ENCODE measurements at regions not wholly inside any gene's neighbourhood (a gene's known extent, or its start where the extent isn't known, plus 50 kb on each side); places are given as distances from the start of the nearest gene placed in this dataset.

DNA sequence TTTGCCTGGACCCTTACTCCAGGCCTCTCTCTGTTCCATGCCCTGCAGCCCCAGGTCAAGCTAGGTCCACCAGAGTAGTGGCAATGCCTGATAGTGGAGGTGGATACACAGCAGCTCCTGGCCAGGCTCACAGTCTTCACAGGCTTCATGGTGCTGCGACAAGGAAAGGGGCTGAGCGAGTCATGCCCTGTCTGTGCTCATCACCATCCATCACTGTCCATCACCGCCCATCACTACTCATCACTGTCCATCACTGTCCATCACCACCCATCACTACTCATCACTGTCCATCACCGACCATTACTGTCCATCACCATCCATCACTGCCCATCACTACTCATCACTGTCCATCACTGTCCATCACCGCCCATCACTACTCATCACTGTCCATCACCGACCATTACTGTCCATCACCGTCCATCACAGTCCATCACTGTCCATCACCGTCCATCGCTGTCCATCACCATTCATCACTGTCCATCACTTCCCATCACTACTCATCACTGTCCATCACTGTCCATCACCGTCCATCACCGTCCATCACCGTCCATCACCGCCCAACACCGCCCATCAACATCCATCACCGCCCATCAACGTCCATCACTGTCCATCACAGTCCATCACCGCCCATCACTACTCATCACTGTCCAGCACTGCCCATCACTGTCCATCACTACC, 57.1 kb upstream of the OTOS start:
- WGBS, 4 donors, result 94 to 95% (median 95%) methylated on average over 17 of the region's 17 CpGs
- intact Hi-C loops (cut with DNase I), result no loop called here
- TF ChIP-seq CTCF (IDR thresholded peaks at IDR 0.05) (no peak), POLR2A (IDR thresholded peaks at IDR 0.05) (no peak)
- H3K4me1 ChIP-seq (replicated peaks in 1 of 2), result no peaks in the 10 kb centered on the region
- no peak overlapping the region for H3K27ac ChIP-seq
- no peaks in the 10 kb centered on the region for H3K36me3 ChIP-seq (replicated peaks in 1 of 2)
- no peaks in the 10 kb centered on the region for H3K27me3 ChIP-seq
- DNase-seq, result peak in 3 of 7 donors; percentile 6 to 28 (median 11)
- H3K9me3 ChIP-seq (replicated peaks in 1 of 3), result no peaks in the 10 kb centered on the region
- no peak overlapping the region for H3K4me3 ChIP-seq

GRCh38 chr2:240198226-240198625, 57.8 kb upstream of the OTOS start:
- intact Hi-C loops (cut with DNase I), result no loop called here
- H3K4me1 ChIP-seq (replicated peaks in 1 of 2), result no peaks in the 10 kb centered on the region
- TF ChIP-seq CTCF (IDR thresholded peaks at IDR 0.05) (no peak), POLR2A (IDR thresholded peaks at IDR 0.05) (no peak)
- no peaks in the 10 kb centered on the region for H3K9me3 ChIP-seq (replicated peaks in 1 of 3)
- no peaks in the 10 kb centered on the region for H3K36me3 ChIP-seq (replicated peaks in 1 of 2)
- peak in 3 of 7 donors; percentile 4 to 35 (median 8) for DNase-seq
- no peaks in the 10 kb centered on the region for H3K27me3 ChIP-seq
- WGBS, 4 donors, result 88 to 96% (median 91%) methylated on average over 6 of the region's 6 CpGs
- no peak overlapping the region for H3K4me3 ChIP-seq
- no peak overlapping the region for H3K27ac ChIP-seq

DNA sequence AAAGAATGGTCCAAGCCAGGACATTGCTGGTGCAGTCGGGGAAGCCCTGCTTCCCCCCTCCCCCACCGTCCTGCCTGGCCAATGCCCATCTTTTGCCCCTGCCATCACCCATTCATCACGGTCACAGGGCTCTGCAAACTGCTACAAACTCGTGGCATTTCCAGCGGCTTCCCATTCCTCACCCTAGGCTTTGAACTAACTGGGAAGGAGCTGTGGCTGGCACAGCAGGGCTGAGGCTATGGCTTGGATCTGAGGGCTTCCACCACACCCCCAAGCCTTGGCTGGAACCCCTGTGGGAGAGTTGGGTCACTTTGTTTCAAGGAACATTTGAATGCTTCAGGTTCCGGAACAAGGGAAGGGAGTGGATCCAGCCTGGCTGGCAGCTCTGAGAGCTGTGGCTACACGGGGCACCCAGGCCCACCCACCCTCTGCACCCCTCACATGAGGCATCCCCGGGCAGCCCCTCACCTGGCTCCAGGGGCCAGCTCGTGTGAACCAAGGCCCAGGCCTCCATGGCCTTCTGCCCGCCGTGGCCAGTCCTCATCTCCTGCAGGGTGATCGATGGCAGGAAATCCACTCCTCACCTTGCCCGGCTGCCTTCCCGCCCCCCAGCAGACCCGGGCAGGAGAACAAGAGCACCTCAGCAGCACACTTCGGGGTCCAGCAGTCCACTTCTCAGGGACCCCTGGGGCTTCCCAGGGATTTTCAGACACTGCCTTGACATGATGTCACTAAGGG, 58.8 kb upstream of the OTOS start:
- intact Hi-C loops (cut with DNase I), result no loop called here
- Histone ChIP-seq H3K4me1 (replicated peaks in 1 of 2) (no peaks in the 10 kb centered on the region), H3K27ac (no peak overlapping the region), H3K4me3 (no peak overlapping the region), H3K9me3 (replicated peaks in 1 of 3) (no peaks in the 10 kb centered on the region), H3K27me3 (no peaks in the 10 kb centered on the region), H3K36me3 (replicated peaks in 1 of 2) (no peaks in the 10 kb centered on the region)
- TF ChIP-seq POLR2A (IDR thresholded peaks at IDR 0.05), result no peak
- TF ChIP-seq CTCF (IDR thresholded peaks at IDR 0.05), result no peak
- peak in 3 of 7 donors; percentile 8 to 25 (median 9) for DNase-seq
- WGBS, 4 donors, result 75 to 90% (median 85%) methylated on average over 6 to 16 of the region's 16 CpGs

GRCh38 chr2:240200230-240201051, 60.0 kb upstream of the OTOS start:
- 49 to 66% (median 61%) methylated on average over 12 to 24 of the region's 24 CpGs for WGBS, 4 donors
- Histone ChIP-seq H3K27me3 (no peaks in the 10 kb centered on the region), H3K27ac (no peak overlapping the region), H3K4me3 (no peak overlapping the region), H3K9me3 (replicated peaks in 1 of 3) (no peaks in the 10 kb centered on the region), H3K4me1 (replicated peaks in 1 of 2) (no peaks in the 10 kb centered on the region), H3K36me3 (replicated peaks in 1 of 2) (no peaks in the 10 kb centered on the region)
- no peak for TF ChIP-seq POLR2A (IDR thresholded peaks at IDR 0.05)
- TF ChIP-seq CTCF (IDR thresholded peaks at IDR 0.05), result no peak
- DNase-seq, result peak in 2 of 7 donors; percentile 21 to 42
- intact Hi-C loops (cut with DNase I), result no loop called here
